ENCODE measurements at regions not wholly inside any gene's neighbourhood (a gene's known extent, or its start where the extent isn't known, plus 50 kb on each side); places are given as distances from the start of the nearest gene placed in this dataset.

DNA sequence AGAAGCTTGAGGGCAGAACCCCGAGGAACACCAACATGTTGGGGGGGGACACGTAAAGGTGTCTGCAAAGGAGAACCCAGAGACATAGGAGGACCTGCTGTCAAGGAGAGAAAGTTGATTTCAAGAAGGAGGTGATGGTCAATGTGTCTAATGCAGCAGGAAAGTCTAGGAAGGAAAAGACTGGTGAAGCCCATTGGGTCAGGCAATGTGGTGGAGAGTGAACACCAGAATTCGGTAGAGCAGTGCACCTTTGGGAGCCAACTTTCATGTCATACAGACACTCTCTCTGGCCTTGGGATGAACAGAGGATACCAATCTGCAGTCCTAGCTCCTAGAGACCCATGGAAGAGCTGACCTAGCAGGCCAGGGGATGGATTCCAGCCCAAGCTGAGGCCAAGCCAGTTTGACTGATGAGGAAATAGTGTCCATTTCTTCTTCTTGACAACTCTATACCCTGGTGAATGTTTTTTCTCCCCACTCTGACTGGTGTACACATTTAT lies 101.9 kb downstream of the MYCN start:
- Histone ChIP-seq H3K4me1 (ENCODE audit: control insufficient read depth, insufficient read depth, low read length) (no peaks in the 10 kb centered on the region), H3K27ac (ENCODE audit: extremely low read depth, low read depth, low read length) (no peak overlapping the region), H3K9me3 (ENCODE audit: control insufficient read depth, insufficient read depth, low read depth, low read length) (no peaks in the 10 kb centered on the region), H3K36me3 (ENCODE audit: control insufficient read depth in 2 of 2, insufficient read depth in 1 of 2, low read length in 2 of 2) (no peaks in the 10 kb centered on the region), H3K4me3 (ENCODE audit: low read depth, low read length) (no peak overlapping the region)
- TF ChIP-seq ZNF23 (tag by site-specific recombination; IDR thresholded peaks at IDR 0.05; ENCODE audit: borderline replicate concordance) (no peak), TCF7L2 (IDR thresholded peaks at IDR 0.05; ENCODE audit: borderline replicate concordance, low read depth, low read length) (no peak), ZNF76 (tag by site-specific recombination; IDR thresholded peaks at IDR 0.05; ENCODE audit: borderline replicate concordance, low read depth) (no peak), ZNF521 (tag by site-specific recombination; IDR thresholded peaks at IDR 0.05) (no peak), FEZF1 (tag by site-specific recombination; IDR thresholded peaks at IDR 0.05) (no peak), KLF10 (tag by site-specific recombination; IDR thresholded peaks at IDR 0.05) (no peak), ZNF169 (tag by site-specific recombination; IDR thresholded peaks at IDR 0.05) (no peak), MEIS1 (CRISPR knock-in tag; IDR thresholded peaks at IDR 0.05; ENCODE audit: borderline replicate concordance) (no peak)
- TF ChIP-seq, protein P1, sequence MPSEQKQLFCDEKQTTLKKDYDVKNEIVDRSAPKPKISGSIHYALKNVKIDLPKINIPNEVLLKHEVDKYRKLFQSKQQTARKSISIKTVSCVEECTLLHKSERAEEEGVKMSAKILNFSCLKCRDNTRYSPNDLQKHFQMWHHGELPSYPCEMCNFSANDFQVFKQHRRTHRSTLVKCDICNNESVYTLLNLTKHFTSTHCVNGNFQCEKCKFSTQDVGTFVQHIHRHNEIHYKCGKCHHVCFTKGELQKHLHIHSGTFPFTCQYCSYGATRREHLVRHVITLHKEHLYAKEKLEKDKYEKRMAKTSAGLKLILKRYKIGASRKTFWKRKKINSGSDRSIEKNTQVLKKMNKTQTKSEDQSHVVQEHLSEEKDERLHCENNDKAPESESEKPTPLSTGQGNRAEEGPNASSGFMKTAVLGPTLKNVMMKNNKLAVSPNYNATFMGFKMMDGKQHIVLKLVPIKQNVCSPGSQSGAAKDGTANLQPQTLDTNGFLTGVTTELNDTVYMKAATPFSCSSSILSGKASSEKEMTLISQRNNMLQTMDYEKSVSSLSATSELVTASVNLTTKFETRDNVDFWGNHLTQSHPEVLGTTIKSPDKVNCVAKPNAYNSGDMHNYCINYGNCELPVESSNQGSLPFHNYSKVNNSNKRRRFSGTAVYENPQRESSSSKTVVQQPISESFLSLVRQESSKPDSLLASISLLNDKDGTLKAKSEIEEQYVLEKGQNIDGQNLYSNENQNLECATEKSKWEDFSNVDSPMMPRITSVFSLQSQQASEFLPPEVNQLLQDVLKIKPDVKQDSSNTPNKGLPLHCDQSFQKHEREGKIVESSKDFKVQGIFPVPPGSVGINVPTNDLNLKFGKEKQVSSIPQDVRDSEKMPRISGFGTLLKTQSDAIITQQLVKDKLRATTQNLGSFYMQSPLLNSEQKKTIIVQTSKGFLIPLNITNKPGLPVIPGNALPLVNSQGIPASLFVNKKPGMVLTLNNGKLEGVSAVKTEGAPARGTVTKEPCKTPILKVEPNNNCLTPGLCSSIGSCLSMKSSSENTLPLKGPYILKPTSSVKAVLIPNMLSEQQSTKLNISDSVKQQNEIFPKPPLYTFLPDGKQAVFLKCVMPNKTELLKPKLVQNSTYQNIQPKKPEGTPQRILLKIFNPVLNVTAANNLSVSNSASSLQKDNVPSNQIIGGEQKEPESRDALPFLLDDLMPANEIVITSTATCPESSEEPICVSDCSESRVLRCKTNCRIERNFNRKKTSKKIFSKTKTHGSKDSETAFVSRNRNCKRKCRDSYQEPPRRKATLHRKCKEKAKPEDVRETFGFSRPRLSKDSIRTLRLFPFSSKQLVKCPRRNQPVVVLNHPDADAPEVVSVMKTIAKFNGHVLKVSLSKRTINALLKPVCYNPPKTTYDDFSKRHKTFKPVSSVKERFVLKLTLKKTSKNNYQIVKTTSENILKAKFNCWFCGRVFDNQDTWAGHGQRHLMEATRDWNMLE (tag by site-specific recombination; conservative IDR thresholded peaks at IDR 0.05; ENCODE audit: low read depth), result no peak
- TF ChIP-seq, protein P2, sequence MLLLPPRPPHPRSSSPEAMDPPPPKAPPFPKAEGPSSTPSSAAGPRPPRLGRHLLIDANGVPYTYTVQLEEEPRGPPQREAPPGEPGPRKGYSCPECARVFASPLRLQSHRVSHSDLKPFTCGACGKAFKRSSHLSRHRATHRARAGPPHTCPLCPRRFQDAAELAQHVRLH (tag by site-specific recombination; IDR thresholded peaks at IDR 0.05), result no peak
- TF ChIP-seq, protein P3, sequence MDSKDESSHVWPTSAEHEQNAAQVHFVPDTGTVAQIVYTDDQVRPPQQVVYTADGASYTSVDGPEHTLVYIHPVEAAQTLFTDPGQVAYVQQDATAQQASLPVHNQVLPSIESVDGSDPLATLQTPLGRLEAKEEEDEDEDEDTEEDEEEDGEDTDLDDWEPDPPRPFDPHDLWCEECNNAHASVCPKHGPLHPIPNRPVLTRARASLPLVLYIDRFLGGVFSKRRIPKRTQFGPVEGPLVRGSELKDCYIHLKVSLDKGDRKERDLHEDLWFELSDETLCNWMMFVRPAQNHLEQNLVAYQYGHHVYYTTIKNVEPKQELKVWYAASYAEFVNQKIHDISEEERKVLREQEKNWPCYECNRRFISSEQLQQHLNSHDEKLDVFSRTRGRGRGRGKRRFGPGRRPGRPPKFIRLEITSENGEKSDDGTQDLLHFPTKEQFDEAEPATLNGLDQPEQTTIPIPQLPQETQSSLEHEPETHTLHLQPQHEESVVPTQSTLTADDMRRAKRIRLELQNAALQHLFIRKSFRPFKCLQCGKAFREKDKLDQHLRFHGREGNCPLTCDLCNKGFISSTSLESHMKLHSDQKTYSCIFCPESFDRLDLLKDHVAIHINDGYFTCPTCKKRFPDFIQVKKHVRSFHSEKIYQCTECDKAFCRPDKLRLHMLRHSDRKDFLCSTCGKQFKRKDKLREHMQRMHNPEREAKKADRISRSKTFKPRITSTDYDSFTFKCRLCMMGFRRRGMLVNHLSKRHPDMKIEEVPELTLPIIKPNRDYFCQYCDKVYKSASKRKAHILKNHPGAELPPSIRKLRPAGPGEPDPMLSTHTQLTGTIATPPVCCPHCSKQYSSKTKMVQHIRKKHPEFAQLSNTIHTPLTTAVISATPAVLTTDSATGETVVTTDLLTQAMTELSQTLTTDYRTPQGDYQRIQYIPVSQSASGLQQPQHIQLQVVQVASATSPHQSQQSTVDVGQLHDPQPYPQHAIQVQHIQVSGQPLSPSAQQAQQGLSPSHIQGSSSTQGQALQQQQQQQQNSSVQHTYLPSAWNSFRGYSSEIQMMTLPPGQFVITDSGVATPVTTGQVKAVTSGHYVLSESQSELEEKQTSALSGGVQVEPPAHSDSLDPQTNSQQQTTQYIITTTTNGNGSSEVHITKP (tag by site-specific recombination; IDR thresholded peaks at IDR 0.05), result no peak
- POLR2A ChIA-PET, result no interaction called here
- CTCF ChIA-PET, result no interaction called here

DNA sequence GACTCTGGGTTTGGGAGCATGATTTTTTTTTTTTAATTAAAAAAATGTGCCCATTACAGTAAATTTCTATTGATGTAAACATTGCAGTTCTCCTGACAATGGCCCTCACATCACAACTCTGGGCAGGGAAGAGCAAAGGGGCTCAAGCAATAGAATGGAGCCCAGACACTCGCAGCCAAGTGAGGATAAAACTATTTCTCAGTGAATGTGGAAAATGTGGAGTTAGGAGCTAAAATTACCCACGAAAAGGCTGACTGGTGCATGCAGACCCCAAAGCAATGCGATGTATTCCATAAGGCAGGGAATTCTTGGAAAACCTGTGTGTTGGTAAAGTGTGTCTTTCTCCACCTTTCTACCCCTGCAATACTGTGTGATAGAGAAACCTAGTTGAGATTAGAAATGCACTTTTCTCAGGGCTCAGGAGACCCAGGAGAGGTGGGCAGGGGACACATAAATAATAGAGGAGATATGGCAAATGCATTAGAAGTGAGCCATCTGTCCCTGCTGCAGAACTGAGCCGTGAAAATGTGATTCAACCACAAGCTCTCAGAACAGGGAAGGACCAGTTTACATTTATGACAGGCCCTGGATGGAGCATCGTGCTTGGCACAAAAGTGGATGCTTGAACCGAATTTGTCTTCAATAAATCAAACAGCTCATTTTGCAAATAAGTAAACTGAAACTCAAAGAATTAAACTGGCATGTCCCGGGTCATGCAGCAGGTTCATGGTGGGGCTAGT lies 100.1 kb downstream of the MYCN start:
- TF ChIP-seq ZFP41 (tag by site-specific recombination; IDR thresholded peaks at IDR 0.05; ENCODE audit: borderline replicate concordance), result no peak
- TF ChIP-seq, protein P4, sequence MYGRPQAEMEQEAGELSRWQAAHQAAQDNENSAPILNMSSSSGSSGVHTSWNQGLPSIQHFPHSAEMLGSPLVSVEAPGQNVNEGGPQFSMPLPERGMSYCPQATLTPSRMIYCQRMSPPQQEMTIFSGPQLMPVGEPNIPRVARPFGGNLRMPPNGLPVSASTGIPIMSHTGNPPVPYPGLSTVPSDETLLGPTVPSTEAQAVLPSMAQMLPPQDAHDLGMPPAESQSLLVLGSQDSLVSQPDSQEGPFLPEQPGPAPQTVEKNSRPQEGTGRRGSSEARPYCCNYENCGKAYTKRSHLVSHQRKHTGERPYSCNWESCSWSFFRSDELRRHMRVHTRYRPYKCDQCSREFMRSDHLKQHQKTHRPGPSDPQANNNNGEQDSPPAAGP (tag by site-specific recombination; IDR thresholded peaks at IDR 0.05), result no peak
- no peak for TF ChIP-seq KLF7 (tag by site-specific recombination; IDR thresholded peaks at IDR 0.05; ENCODE audit: borderline replicate concordance)
- TF ChIP-seq ZNF211 (tag by site-specific recombination; IDR thresholded peaks at IDR 0.05; ENCODE audit: low read depth), result no peak
- TF ChIP-seq ZNF747 (tag by site-specific recombination; IDR thresholded peaks at IDR 0.05), result no peak
- TF ChIP-seq ZNF548 (tag by site-specific recombination; IDR thresholded peaks at IDR 0.05), result no peak
- TF ChIP-seq ZNF354C (tag by site-specific recombination; IDR thresholded peaks at IDR 0.05; ENCODE audit: borderline replicate concordance, low read depth), result no peak
- TF ChIP-seq ZNF350 (tag by site-specific recombination; IDR thresholded peaks at IDR 0.05), result no peak
- no peaks in the 10 kb centered on the region for H3K9me3 ChIP-seq (ENCODE audit: control insufficient read depth, insufficient read depth, low read depth, low read length)
- H3K27ac ChIP-seq (ENCODE audit: extremely low read depth, low read depth, low read length), result no peak overlapping the region
- ChIA-PET POLR2A (interaction anchor here (0.7 kb wide), 1 partner anchor 9 kb away, joined by 3 read pairs; no protein-coding TSS in a partner anchor), CTCF (interaction anchor here (0.6 to 0.8 kb wide), 2 partner anchors 100 to 949 kb away, joined by 4 read pairs; partner anchors contain the start of gene MYCN)
- no peak overlapping the region for H3K4me3 ChIP-seq (ENCODE audit: low read depth, low read length)
- H3K4me1 ChIP-seq (ENCODE audit: control insufficient read depth, insufficient read depth, low read length), result no peaks in the 10 kb centered on the region
- H3K36me3 ChIP-seq (ENCODE audit: control insufficient read depth in 2 of 2, insufficient read depth in 1 of 2, low read length in 2 of 2), result no peaks in the 10 kb centered on the region
